HepG2 (cell line): ENCODE measurements at regions not wholly inside any gene's neighbourhood (a gene's known extent, or its start where the extent isn't known, plus 50 kb on each side); places are given as distances from the start of the nearest gene placed in this dataset.

Experiments used
- ATAC-seq: fragments of 200-7000 bp; cut with Tn5 transposase; 3 replicates; pipeline ENCODE4 v1.9.1; 2020; ENCODE audit warnings: mild to moderate bottlenecking, moderate library complexity
- BruUV-seq: library from RNA; stranded (reverse); fragments of 400-500 nt; replicated peaks from 2 replicates; lab custom pipeline; 2021; lab: Mats Ljungman, UMichigan
- CTCF ChIA-PET: fragments of 300-600 bp; formaldehyde crosslinking; extraction: SDS; loops from one replicate; lab custom pipeline; 2021; ENCODE audit warnings: low total read pairs, inconsistent platforms, low intra/inter-chr PET ratio; lab: Yijun Ruan, JAX
- POLR2A ChIA-PET: fragments of 350-600 bp; sonication (Branson Sonifier 250); formaldehyde crosslinking; loops from one replicate; lab custom pipeline; 2020; ENCODE audit warnings: antibody characterized with exemption, inconsistent platforms; lab: Yijun Ruan, JAX
- DNase-seq: peaks from one replicate; pipeline ENCODE4 v3.0.0-alpha.2; 2015; ENCODE audit warnings: low spot score
- FAIRE-seq: peaks from 3 replicates; lab custom pipeline; 2011; peaks lifted over from hg19 to GRCh38; lab: Jason Lieb, UNC
- H2AFZ ChIP-seq: one replicate; pipeline ENCODE4 v1.6.1; 2011; ENCODE audit warnings: low read length, inconsistent platforms
- H3K27ac ChIP-seq: fragments of 300-600 bp; 3 replicates; pipeline ENCODE4 v1.8.0; 2011; ENCODE audit warnings: mixed run types, mild to moderate bottlenecking, mixed read lengths, low read length, inconsistent platforms; ENCODE audit not compliant: insufficient read depth; ENCODE audit errors: extremely low read length
- H3K27me3 ChIP-seq, 2 experiments: fragments of 200-600 bp in 1 of 2; 2 replicates in 1 of 2; 3 replicates in 1 of 2; pipeline versions ENCODE4 v1.6.0 to v1.8.0; 2011; ENCODE audit warnings: low read length in 2 of 2, mild to moderate bottlenecking in 2 of 2, moderate library complexity in 2 of 2, inconsistent platforms in 1 of 2; ENCODE audit not compliant: insufficient read depth in 2 of 2, control insufficient read depth in 1 of 2
- H3K36me3 ChIP-seq, 2 experiments: fragments of 200-600 bp in 1 of 2; replicated peaks in 1 of 2; 2 replicates in 1 of 2; 3 replicates in 1 of 2; pipeline versions ENCODE4 v1.5.1 to v1.8.0; 2011; ENCODE audit warnings: low read length in 2 of 2, inconsistent platforms in 1 of 2; ENCODE audit not compliant: insufficient read depth in 2 of 2, control insufficient read depth in 1 of 2
- H3K4me1 ChIP-seq: 2 replicates; pipeline ENCODE4 v1.5.1; 2012; ENCODE audit warnings: low read length, inconsistent platforms; ENCODE audit not compliant: insufficient read depth
- H3K4me2 ChIP-seq: 2 replicates; pipeline ENCODE4 v1.6.0; 2011; ENCODE audit warnings: low read depth, low read length, inconsistent platforms
- H3K4me3 ChIP-seq, 3 experiments: fragments of 200-600 bp in 1 of 3; sonication (generic), shearing (Covaris generic) in 1 of 3; replicated peaks in 1 of 3; 2 replicates each; pipeline ENCODE4 v1.5.1; 2011 to 2016; ENCODE audit warnings: low read length in 3 of 3, inconsistent platforms in 2 of 3, low read depth in 2 of 3, mild to moderate bottlenecking in 2 of 3, control low read depth in 1 of 3, mixed read lengths in 1 of 3; ENCODE audit not compliant: insufficient read depth in 1 of 3
- H3K79me2 ChIP-seq: one replicate; pipeline ENCODE4 v1.6.1; 2011; ENCODE audit warnings: low read length, inconsistent platforms; ENCODE audit not compliant: insufficient read depth
- H3K9ac ChIP-seq: 2 replicates; pipeline ENCODE4 v1.6.0; 2011; ENCODE audit warnings: mild to moderate bottlenecking, low read depth, low read length, inconsistent platforms; ENCODE audit not compliant: insufficient read depth
- H3K9me3 ChIP-seq: 2 replicates; pipeline ENCODE4 v1.5.1; 2012; ENCODE audit warnings: mild to moderate bottlenecking, low read length
- H4K20me1 ChIP-seq: 2 replicates; pipeline ENCODE4 v1.6.0; 2011; ENCODE audit warnings: inconsistent platforms, mild to moderate bottlenecking, low read length, moderate library complexity; ENCODE audit not compliant: insufficient read depth
- BRF2 ChIP-seq: sonication (generic); formaldehyde crosslinking; IDR thresholded peaks from 2 replicates; pipeline ENCODE4 v1.8.1; 2022; ENCODE audit warnings: mild to moderate bottlenecking, missing genetic modification reagents
- CTCF ChIP-seq: sonication (generic); formaldehyde crosslinking; IDR thresholded peaks from 2 replicates; pipeline ENCODE4 v1.5.0; 2020; ENCODE audit warnings: mild to moderate bottlenecking, missing genetic modification reagents, moderate library complexity
- FOXC1 ChIP-seq: sonication (generic); formaldehyde crosslinking; IDR thresholded peaks from 2 replicates; pipeline ENCODE4 v1.8.0; 2022; ENCODE audit warnings: mild to moderate bottlenecking, missing genetic modification reagents, borderline replicate concordance
- HOXA5 ChIP-seq: sonication (generic); formaldehyde crosslinking; IDR thresholded peaks from 2 replicates; pipeline ENCODE4 v1.4.0; 2020; ENCODE audit warnings: missing genetic modification reagents
- KDM2A ChIP-seq: sonication (generic); formaldehyde crosslinking; IDR thresholded peaks from 2 replicates; pipeline ENCODE4 v1.4.0; 2020; ENCODE audit warnings: low read depth, missing genetic modification reagents, borderline replicate concordance
- MAX ChIP-seq: IDR thresholded peaks from 2 replicates; pipeline ENCODE4 v1.6.1; 2012; ENCODE audit warnings: inconsistent platforms
- NFKB2 ChIP-seq: sonication (generic); formaldehyde crosslinking; IDR thresholded peaks from 2 replicates; pipeline ENCODE4 v1.4.0; 2020; ENCODE audit warnings: missing genetic modification reagents, borderline replicate concordance
- NONO ChIP-seq, 2 experiments: fragments of 450-650 bp in 1 of 2; sonication (generic) in 1 of 2; formaldehyde crosslinking in 1 of 2; IDR thresholded peaks in 1 of 2; conservative IDR thresholded peaks in 1 of 2; 2 replicates each; pipeline versions ENCODE4 v1.6.1 to v1.8.0; 2017 to 2022; ENCODE audit warnings: mild to moderate bottlenecking in 1 of 2, missing genetic modification reagents in 1 of 2, moderate library complexity in 1 of 2
- TCF7 ChIP-seq: sonication (generic); IDR thresholded peaks from 2 replicates; pipeline ENCODE4 v1.6.1; 2016; ENCODE audit warnings: antibody characterized with exemption, low read depth
- THRA ChIP-seq: sonication (generic); formaldehyde crosslinking; IDR thresholded peaks from 2 replicates; pipeline ENCODE4 v1.4.0; 2020; ENCODE audit warnings: missing genetic modification reagents, borderline replicate concordance
- ZBTB42 ChIP-seq: sonication (generic); formaldehyde crosslinking; IDR thresholded peaks from 2 replicates; pipeline ENCODE4 v1.5.0; 2020; ENCODE audit warnings: mild to moderate bottlenecking, missing genetic modification reagents
- ZNF121 ChIP-seq: sonication (generic); formaldehyde crosslinking; IDR thresholded peaks from 2 replicates; pipeline ENCODE4 v1.5.0; 2020; ENCODE audit warnings: mild to moderate bottlenecking, missing genetic modification reagents
- ZNF274 ChIP-seq: sonication (generic); formaldehyde crosslinking; IDR thresholded peaks from 2 replicates; pipeline ENCODE4 v1.5.1; 2020; ENCODE audit warnings: mild to moderate bottlenecking, missing genetic modification reagents
- ZNF33B ChIP-seq: sonication (generic); formaldehyde crosslinking; IDR thresholded peaks from 2 replicates; pipeline ENCODE4 v1.5.1; 2020; ENCODE audit warnings: mild to moderate bottlenecking, missing genetic modification reagents
- ZNF674 ChIP-seq: sonication (generic); formaldehyde crosslinking; IDR thresholded peaks from 2 replicates; pipeline ENCODE4 v1.5.0; 2020; ENCODE audit warnings: low read depth, mild to moderate bottlenecking, missing genetic modification reagents
- WGBS: methylation state at CpG from one replicate; pipeline ENCODE4 v1.1.6; 2017; ENCODE audit warnings: low lambda C conversion rate; 5-methylcytosine and 5-hydroxymethylcytosine counted together
- in situ Hi-C: cut with HindIII; loops from 2 replicates; pipeline ENCODE4 v1.10.0; 2017; ENCODE audit warnings: low pct_unique_long_range_greater_than_20kb; ENCODE audit not compliant: extremely low pct_ligation_motif_present
- intact Hi-C: fragments of 100-400 bp; cut with micrococcal nuclease; formaldehyde crosslinking; loops from one replicate; pipeline ENCODE4 v1.10.0; 2022; ENCODE audit not compliant: unreplicated experiment

- TF ChIP-seq ZNF674 (CRISPR knock-in tag), result no peak
- no peak for TF ChIP-seq THRA (CRISPR knock-in tag)
- no peak for TF ChIP-seq BRF2 (CRISPR knock-in tag)
- TF ChIP-seq TCF7, result no peak
- no peak for TF ChIP-seq ZNF274 (CRISPR knock-in tag)
Observed at GRCh38 chr12:77325511-77326236, 260.3 kb upstream of the E2F7 start (continued).

- no peaks in the 10 kb centered on the region for H3K36me3 ChIP-seq
- no peak overlapping the region for H2AFZ ChIP-seq
- ChIA-PET POLR2A (no interaction called here), CTCF (no interaction called here)
- in situ Hi-C loops (no loop called here), intact Hi-C loops (loop anchor here (1.0 kb wide), 1 partner anchor 260 kb away; the partner anchor contains the start of gene E2F7)
- no peaks in the 10 kb centered on the region for H4K20me1 ChIP-seq
- H3K79me2 ChIP-seq, result no peaks in the 10 kb centered on the region
- under 1% methylated on average over 35 of the region's 64 CpGs for WGBS
- H3K4me3 ChIP-seq, result peak overlapping the region; percentile 41 to 61 (median 45); a peak in 5 of 6 replicates
- no peak overlapping the region for H3K27ac ChIP-seq
- H3K9me3 ChIP-seq, result no peaks in the 10 kb centered on the region
- H3K27me3 ChIP-seq, result peaks cover 0 to 23% of the 10 kb centered on the region in 2 experiments; a peak in 2 of 5 replicates
- ATAC-seq (peak; percentile 100), FAIRE-seq (no peak), DNase-seq (peak; percentile 33)
- BruUV-seq, result no TSS peak
- H3K4me1 ChIP-seq, result peaks cover 4% of the 10 kb centered on the region; the same call in 1 of the 2 replicates
- peak overlapping the region; percentile 85 for H3K4me2 ChIP-seq
- H3K9ac ChIP-seq, result no peak overlapping the region
- peak; percentile 34; the same call in 1 of the 2 replicates for TF ChIP-seq NFKB2 (CRISPR knock-in tag)
- TF ChIP-seq MAX, result 0 out of 2 replicates have a peak, but pooled peaks have one; percentile 35
- TF ChIP-seq ZNF33B (CRISPR knock-in tag), result 0 out of 2 replicates have a peak, but pooled peaks have one; percentile 33
- peak; percentile 80 for TF ChIP-seq CTCF (CRISPR knock-in tag)
- TF ChIP-seq ZBTB42 (CRISPR knock-in tag), result 0 out of 2 replicates have a peak, but pooled peaks have one; percentile 50
- peak; percentile 66 for TF ChIP-seq ZNF121 (CRISPR knock-in tag)
- TF ChIP-seq KDM2A (CRISPR knock-in tag), result peak; percentile 76; the same call in 1 of the 2 replicates
- TF ChIP-seq HOXA5 (CRISPR knock-in tag), result 0 out of 2 replicates have a peak, but pooled peaks have one; percentile 29
- no peak for TF ChIP-seq NONO (IDR thresholded peaks at IDR 0.05)
- 0 out of 2 replicates have a peak, but pooled peaks have one; percentile 37 for TF ChIP-seq NONO (CRISPR knock-in tag; conservative IDR thresholded peaks at IDR 0.05)
- TF ChIP-seq FOXC1, result no peak
Observed at GRCh38 chr12:77324763-77325468, 259.5 kb upstream of the E2F7 start.
